CD4-positive, alpha-beta T cell (primary cell): ENCODE measurements at regions not wholly inside any gene's neighbourhood (a gene's known extent, or its start where the extent isn't known, plus 50 kb on each side); places are given as distances from the start of the nearest gene placed in this dataset.

Experiments
- ATAC-seq: fragments of 200-7000 bp; cut with Tn5 transposase; one replicate; pipeline ENCODE4 v1.10.0; 2022; ENCODE audit warnings: mild to moderate bottlenecking; ENCODE audit not compliant: poor library complexity
- CTCF ChIA-PET: fragments of 350-600 bp; sonication (Branson Sonifier 250); formaldehyde crosslinking; loops from one replicate; lab custom pipeline; 2021; ENCODE audit warnings: antibody characterized with exemption, inconsistent platforms; lab: Charles Lee
- POLR2A ChIA-PET: fragments of 350-600 bp; sonication (Branson Sonifier 250); formaldehyde crosslinking; loops from one replicate; lab custom pipeline; 2021; ENCODE audit warnings: antibody characterized with exemption, inconsistent platforms; lab: Charles Lee
- DNase-seq, 14 experiments: peaks; one replicate each; pipeline ENCODE4 v3.0.0-alpha.2; 2013 to 2020; ENCODE audit warnings: mixed read lengths in 2 of 14
- H3K27ac ChIP-seq, 2 donors: one replicate each; pipeline versions ENCODE4 v1.5.1 to v1.7.0; 2013; ENCODE audit warnings: low read length in 2 of 2, low read depth in 1 of 2, mild to moderate bottlenecking in 1 of 2
- H3K27me3 ChIP-seq, 2 experiments: 1 replicate in 1 of 2; 2 replicates in 1 of 2; pipeline versions ENCODE4 v1.6.1 to v1.7.0; 2013; ENCODE audit warnings: low read length in 2 of 2, control low read depth in 1 of 2, mild to moderate bottlenecking in 1 of 2, moderate library complexity in 1 of 2; ENCODE audit not compliant: insufficient read depth in 2 of 2, control insufficient read depth in 1 of 2
- H3K36me3 ChIP-seq: one replicate; pipeline ENCODE4 v1.6.1; 2013; ENCODE audit warnings: low read length, control low read depth; ENCODE audit not compliant: insufficient read depth
- H3K4me1 ChIP-seq: one replicate; pipeline ENCODE4 v1.6.1; 2013; ENCODE audit warnings: low read length, control low read depth; ENCODE audit not compliant: insufficient read depth
- H3K4me3 ChIP-seq: one replicate; pipeline ENCODE4 v1.5.1; 2013; ENCODE audit warnings: mild to moderate bottlenecking, low read length, moderate library complexity
- H3K9me3 ChIP-seq, 2 experiments: 1 replicate in 1 of 2; 2 replicates in 1 of 2; pipeline versions ENCODE4 v1.6.1 to v1.7.0; 2013; ENCODE audit warnings: low read length in 2 of 2, mild to moderate bottlenecking in 2 of 2, control low read depth in 1 of 2, moderate library complexity in 1 of 2; ENCODE audit not compliant: control insufficient read depth in 1 of 2, insufficient read depth in 1 of 2
- H3K27ac Mint-ChIP-seq: one replicate; pipeline ENCODE4 v1.8.0; 2020; ENCODE audit warnings: mixed read lengths
- H3K27me3 Mint-ChIP-seq: one replicate; pipeline ENCODE4 v1.8.0; 2021; ENCODE audit warnings: mixed read lengths
- H3K36me3 Mint-ChIP-seq: one replicate; pipeline ENCODE4 v1.8.0; 2021; ENCODE audit warnings: low read depth, mixed read lengths
- H3K4me1 Mint-ChIP-seq: one replicate; pipeline ENCODE4 v1.8.0; 2021; ENCODE audit warnings: low read depth, mixed read lengths
- H3K4me3 Mint-ChIP-seq: one replicate; pipeline ENCODE4 v1.8.0; 2020; ENCODE audit warnings: mild to moderate bottlenecking, mixed read lengths
- H3K9me3 Mint-ChIP-seq: one replicate; pipeline ENCODE4 v1.8.0; 2020; ENCODE audit warnings: mixed read lengths
- intact Hi-C, 2 experiments: fragments of 100-400 bp; cut with DNase I in 1 of 2; cut with micrococcal nuclease in 1 of 2; formaldehyde crosslinking; loops; one replicate each; pipeline versions ENCODE4 v1.15.1 to v1.9.0; 2023 to 2025; cut with DNase I, micrococcal nuclease
- TF ChIP-seq, protein P1 (sequence below): fragments of 200-600 bp; IDR thresholded peaks from one replicate; pipeline ENCODE4 v1.8.0; 2022; ENCODE audit warnings: antibody characterized with exemption, mild to moderate bottlenecking

DNA sequence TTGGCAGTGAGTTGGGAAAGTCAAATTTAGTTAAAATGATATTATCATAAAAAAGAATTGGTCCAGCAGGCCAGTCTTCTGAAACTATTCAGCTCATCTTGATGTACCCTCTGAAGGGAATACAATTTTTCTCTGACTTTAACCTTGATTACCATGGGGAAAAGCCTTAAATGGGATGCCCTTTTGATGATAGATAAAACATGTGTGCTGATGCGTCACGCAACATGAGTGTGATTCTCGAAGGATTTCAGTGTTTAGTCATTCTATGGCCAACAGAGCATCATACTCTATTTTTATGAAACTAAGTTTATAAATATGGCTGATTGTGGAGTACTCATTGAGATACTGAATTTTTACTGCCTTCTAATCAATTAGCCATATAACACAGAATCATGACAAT lies 171.5 kb downstream of the ZNF281 start:
- H3K4me1 ChIP-seq = no peaks in the 10 kb centered on the region

DNA sequence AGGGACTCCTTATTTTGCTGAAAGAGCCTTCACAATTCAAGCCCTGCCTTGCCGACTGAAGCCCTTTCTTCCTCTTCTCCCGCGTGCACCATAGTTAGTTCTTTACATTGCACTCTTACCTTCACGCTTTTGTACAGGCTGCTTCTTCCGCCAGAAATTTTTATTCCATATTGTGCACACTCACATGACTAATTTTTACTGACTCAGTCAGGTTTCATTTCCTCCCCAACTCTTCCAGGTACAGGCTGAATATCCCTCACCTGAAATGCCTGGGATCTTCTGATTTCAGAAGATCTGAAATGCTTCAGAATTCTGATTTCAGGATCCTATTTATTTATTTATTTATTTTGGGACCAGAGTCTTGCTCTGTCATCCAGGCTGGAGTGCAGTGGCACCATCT lies 172.8 kb downstream of the ZNF281 start:
- ChIA-PET POLR2A (no interaction called here), CTCF (no interaction called here)
- DNase-seq (no peak), ATAC-seq (no peak)
- TF ChIP-seq, protein P1, sequence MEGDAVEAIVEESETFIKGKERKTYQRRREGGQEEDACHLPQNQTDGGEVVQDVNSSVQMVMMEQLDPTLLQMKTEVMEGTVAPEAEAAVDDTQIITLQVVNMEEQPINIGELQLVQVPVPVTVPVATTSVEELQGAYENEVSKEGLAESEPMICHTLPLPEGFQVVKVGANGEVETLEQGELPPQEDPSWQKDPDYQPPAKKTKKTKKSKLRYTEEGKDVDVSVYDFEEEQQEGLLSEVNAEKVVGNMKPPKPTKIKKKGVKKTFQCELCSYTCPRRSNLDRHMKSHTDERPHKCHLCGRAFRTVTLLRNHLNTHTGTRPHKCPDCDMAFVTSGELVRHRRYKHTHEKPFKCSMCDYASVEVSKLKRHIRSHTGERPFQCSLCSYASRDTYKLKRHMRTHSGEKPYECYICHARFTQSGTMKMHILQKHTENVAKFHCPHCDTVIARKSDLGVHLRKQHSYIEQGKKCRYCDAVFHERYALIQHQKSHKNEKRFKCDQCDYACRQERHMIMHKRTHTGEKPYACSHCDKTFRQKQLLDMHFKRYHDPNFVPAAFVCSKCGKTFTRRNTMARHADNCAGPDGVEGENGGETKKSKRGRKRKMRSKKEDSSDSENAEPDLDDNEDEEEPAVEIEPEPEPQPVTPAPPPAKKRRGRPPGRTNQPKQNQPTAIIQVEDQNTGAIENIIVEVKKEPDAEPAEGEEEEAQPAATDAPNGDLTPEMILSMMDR = no peak
- Histone ChIP-seq H3K4me3 (no peak overlapping the region), H3K36me3 (no peaks in the 10 kb centered on the region), H3K27ac (no peak overlapping the region), H3K9me3 (no peaks in the 10 kb centered on the region), H3K4me1 (no peaks in the 10 kb centered on the region), H3K27me3 (peaks cover 0 to under 1% of the 10 kb centered on the region in 2 experiments)
- Mint-ChIP-seq H3K27ac (no peak overlapping the region), H3K36me3 (no peaks in the 10 kb centered on the region), H3K27me3 (peaks cover 27% of the 10 kb centered on the region), H3K4me1 (peaks cover 12% of the 10 kb centered on the region), H3K9me3 (no peaks in the 10 kb centered on the region), H3K4me3 (no peak overlapping the region)
- intact Hi-C loops = no loop called here

More for the DNA sequence above, 171.5 kb downstream of the ZNF281 start:
- Mint-ChIP-seq H3K4me1 (peaks cover 12% of the 10 kb centered on the region), H3K27ac (no peak overlapping the region), H3K4me3 (no peak overlapping the region), H3K36me3 (no peaks in the 10 kb centered on the region), H3K27me3 (peaks cover 27% of the 10 kb centered on the region), H3K9me3 (no peaks in the 10 kb centered on the region)
- no peaks in the 10 kb centered on the region for H3K36me3 ChIP-seq
- H3K27me3 ChIP-seq = peaks cover 0 to 13% of the 10 kb centered on the region in 2 experiments
- no peaks in the 10 kb centered on the region for H3K9me3 ChIP-seq
- intact Hi-C loops = no loop called here
- H3K4me3 ChIP-seq = no peak overlapping the region
- ATAC-seq (no peak), DNase-seq (no peak)
- ChIA-PET POLR2A (no interaction called here), CTCF (interaction anchor here (1.2 to 1.7 kb wide), 2 partner anchors 26 to 38 kb away, joined by 3 read pairs; no protein-coding TSS in a partner anchor)
- H3K27ac ChIP-seq = no peak overlapping the region
- TF ChIP-seq, protein P1 = no peak

DNA sequence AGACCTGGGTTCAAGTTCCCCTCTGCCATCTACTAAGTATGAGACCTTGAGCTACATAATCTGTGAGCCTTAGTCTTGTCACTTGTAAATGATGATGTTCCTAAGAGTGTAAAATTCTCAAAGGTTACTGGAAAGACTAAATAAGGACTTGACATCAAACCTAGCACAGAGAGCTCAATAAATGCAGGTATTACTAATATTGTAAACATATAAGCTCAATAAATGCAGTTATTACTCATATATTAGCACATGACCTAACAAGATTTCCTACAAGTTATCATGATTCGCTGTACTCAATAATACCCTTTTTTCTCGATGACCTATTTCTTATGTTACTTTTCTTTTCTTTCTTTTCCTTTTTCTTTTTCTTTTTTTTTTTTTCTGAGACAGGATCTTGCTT lies 174.9 kb downstream of the ZNF281 start:
- no peaks in the 10 kb centered on the region for H3K36me3 Mint-ChIP-seq
- intact Hi-C loops = no loop called here
- H3K27me3 ChIP-seq = no peaks in the 10 kb centered on the region
- H3K9me3 Mint-ChIP-seq = no peaks in the 10 kb centered on the region
- ChIA-PET POLR2A (no interaction called here), CTCF (no interaction called here)
- H3K4me3 Mint-ChIP-seq = no peak overlapping the region
- H3K27ac ChIP-seq = no peak overlapping the region
- no peak overlapping the region for H3K4me3 ChIP-seq
- H3K27me3 Mint-ChIP-seq = peaks cover 13% of the 10 kb centered on the region
- TF ChIP-seq, protein P1 = no peak
- no peaks in the 10 kb centered on the region for H3K36me3 ChIP-seq
- H3K27ac Mint-ChIP-seq = no peak overlapping the region
- DNase-seq (no peak), ATAC-seq (no peak)
- H3K9me3 ChIP-seq = no peaks in the 10 kb centered on the region
- H3K4me1 Mint-ChIP-seq = peaks cover under 1% of the 10 kb centered on the region
- H3K4me1 ChIP-seq = no peaks in the 10 kb centered on the region
